ENCODE measurements at regions not wholly inside any gene's neighbourhood (a gene's known extent, or its start where the extent isn't known, plus 50 kb on each side); places are given as distances from the start of the nearest gene placed in this dataset.

- no peak for TF ChIP-seq CTCF (IDR thresholded peaks at IDR 0.05)
- no peak for TF ChIP-seq POLR2A (IDR thresholded peaks at IDR 0.05)
Observed at GRCh38 chr1:25045480-25046193, 115.6 kb upstream of the RUNX3 start.
